ENCODE measurements at regions not wholly inside any gene's neighbourhood (a gene's known extent, or its start where the extent isn't known, plus 50 kb on each side); places are given as distances from the start of the nearest gene placed in this dataset.

GRCh38 chr13:38421590-38422560 is 72.2 kb downstream of the UFM1 start:
- Mint-ChIP-seq H3K4me1 (ENCODE audit: unreplicated experiment) (no peaks in the 10 kb centered on the region), H3K27ac (ENCODE audit: unreplicated experiment) (no peak overlapping the region), H3K9me3 (ENCODE audit: unreplicated experiment) (no peaks in the 10 kb centered on the region), H3K36me3 (ENCODE audit: unreplicated experiment) (no peaks in the 10 kb centered on the region), H3K27me3 (ENCODE audit: unreplicated experiment) (peaks cover 6% of the 10 kb centered on the region), H3K4me3 (ENCODE audit: unreplicated experiment) (no peak overlapping the region)
- TF ChIP-seq, protein P1, sequence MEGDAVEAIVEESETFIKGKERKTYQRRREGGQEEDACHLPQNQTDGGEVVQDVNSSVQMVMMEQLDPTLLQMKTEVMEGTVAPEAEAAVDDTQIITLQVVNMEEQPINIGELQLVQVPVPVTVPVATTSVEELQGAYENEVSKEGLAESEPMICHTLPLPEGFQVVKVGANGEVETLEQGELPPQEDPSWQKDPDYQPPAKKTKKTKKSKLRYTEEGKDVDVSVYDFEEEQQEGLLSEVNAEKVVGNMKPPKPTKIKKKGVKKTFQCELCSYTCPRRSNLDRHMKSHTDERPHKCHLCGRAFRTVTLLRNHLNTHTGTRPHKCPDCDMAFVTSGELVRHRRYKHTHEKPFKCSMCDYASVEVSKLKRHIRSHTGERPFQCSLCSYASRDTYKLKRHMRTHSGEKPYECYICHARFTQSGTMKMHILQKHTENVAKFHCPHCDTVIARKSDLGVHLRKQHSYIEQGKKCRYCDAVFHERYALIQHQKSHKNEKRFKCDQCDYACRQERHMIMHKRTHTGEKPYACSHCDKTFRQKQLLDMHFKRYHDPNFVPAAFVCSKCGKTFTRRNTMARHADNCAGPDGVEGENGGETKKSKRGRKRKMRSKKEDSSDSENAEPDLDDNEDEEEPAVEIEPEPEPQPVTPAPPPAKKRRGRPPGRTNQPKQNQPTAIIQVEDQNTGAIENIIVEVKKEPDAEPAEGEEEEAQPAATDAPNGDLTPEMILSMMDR (IDR thresholded peaks at IDR 0.05) = no peak
- no peak for DNase-seq (ENCODE audit: extremely low spot score, unreplicated experiment)

- Mint-ChIP-seq H3K36me3 (ENCODE audit: unreplicated experiment) (no peaks in the 10 kb centered on the region), H3K9me3 (ENCODE audit: unreplicated experiment) (no peaks in the 10 kb centered on the region), H3K4me1 (ENCODE audit: unreplicated experiment) (no peaks in the 10 kb centered on the region), H3K4me3 (ENCODE audit: unreplicated experiment) (no peak overlapping the region), H3K27ac (ENCODE audit: unreplicated experiment) (no peak overlapping the region), H3K27me3 (ENCODE audit: unreplicated experiment) (peaks cover 13% of the 10 kb centered on the region)
- TF ChIP-seq, protein P1 (IDR thresholded peaks at IDR 0.05) = no peak
- DNase-seq (ENCODE audit: extremely low spot score, unreplicated experiment) = no peak
These were observed 80.3 kb downstream of the UFM1 start for GRCh38 chr13:38429916-38430315.

GRCh38 chr13:38430796-38431195 is 81.1 kb downstream of the UFM1 start:
- Mint-ChIP-seq H3K4me1 (ENCODE audit: unreplicated experiment) (no peaks in the 10 kb centered on the region), H3K4me3 (ENCODE audit: unreplicated experiment) (no peak overlapping the region), H3K36me3 (ENCODE audit: unreplicated experiment) (no peaks in the 10 kb centered on the region), H3K27ac (ENCODE audit: unreplicated experiment) (no peak overlapping the region), H3K27me3 (ENCODE audit: unreplicated experiment) (peaks cover 13% of the 10 kb centered on the region), H3K9me3 (ENCODE audit: unreplicated experiment) (no peaks in the 10 kb centered on the region)
- TF ChIP-seq, protein P1 (IDR thresholded peaks at IDR 0.05) = no peak
- DNase-seq (ENCODE audit: extremely low spot score, unreplicated experiment) = no peak

DNA sequence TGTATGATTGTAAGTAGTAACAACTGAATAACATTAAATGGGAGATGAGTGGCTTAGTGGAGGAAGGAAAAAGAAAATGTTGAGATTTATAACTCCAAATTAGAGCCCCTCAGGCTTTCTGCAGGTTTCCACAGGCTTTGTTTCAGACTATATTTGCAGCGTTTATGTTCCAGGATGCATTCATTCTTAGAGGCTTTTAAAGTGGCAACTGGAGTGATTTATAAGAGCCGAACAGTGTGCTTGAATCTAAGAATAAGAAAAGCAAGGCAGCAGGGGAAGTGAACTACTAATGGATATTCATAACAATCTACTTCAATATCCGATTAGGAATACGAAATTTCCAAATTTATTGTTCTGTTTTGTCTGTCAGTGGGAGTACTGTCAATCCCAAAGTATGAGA is 91.0 kb downstream of the UFM1 start:
- Mint-ChIP-seq H3K9me3 (ENCODE audit: unreplicated experiment) (no peaks in the 10 kb centered on the region), H3K36me3 (ENCODE audit: unreplicated experiment) (no peaks in the 10 kb centered on the region), H3K4me1 (ENCODE audit: unreplicated experiment) (no peaks in the 10 kb centered on the region), H3K27me3 (ENCODE audit: unreplicated experiment) (no peaks in the 10 kb centered on the region), H3K4me3 (ENCODE audit: unreplicated experiment) (no peak overlapping the region), H3K27ac (ENCODE audit: unreplicated experiment) (no peak overlapping the region)
- TF ChIP-seq, protein P1 (IDR thresholded peaks at IDR 0.05) = no peak
- no peak for DNase-seq (ENCODE audit: extremely low spot score, unreplicated experiment)

GRCh38 chr13:38444904-38445303 is 95.3 kb downstream of the UFM1 start:
- peaks cover 2% of the 10 kb centered on the region for H3K27me3 Mint-ChIP-seq (ENCODE audit: unreplicated experiment)
- no peaks in the 10 kb centered on the region for H3K4me1 Mint-ChIP-seq (ENCODE audit: unreplicated experiment)
- H3K36me3 Mint-ChIP-seq (ENCODE audit: unreplicated experiment) = no peaks in the 10 kb centered on the region
- no peaks in the 10 kb centered on the region for H3K9me3 Mint-ChIP-seq (ENCODE audit: unreplicated experiment)
- no peak overlapping the region for H3K4me3 Mint-ChIP-seq (ENCODE audit: unreplicated experiment)
- TF ChIP-seq, protein P1 (IDR thresholded peaks at IDR 0.05) = no peak
- H3K27ac Mint-ChIP-seq (ENCODE audit: unreplicated experiment) = no peak overlapping the region
- no peak for DNase-seq (ENCODE audit: extremely low spot score, unreplicated experiment)

Data from osteocyte (in vitro differentiated cells).